GM18517 (cell line): ENCODE measurements at regions not wholly inside any gene's neighbourhood (a gene's known extent, or its start where the extent isn't known, plus 50 kb on each side); places are given as distances from the start of the nearest gene placed in this dataset.
"Not testable (repeated sequence)": the region's sequence is repeated elsewhere in the genome, so short reads cannot be mapped to it uniquely, and the experiment has no call there.

Experiments
- ATAC-seq: cut with Tn5 transposase; IDR thresholded peaks from one replicate; pipeline ENCODE4 v1.9.1; 2021; ENCODE audit warnings: mild to moderate bottlenecking, moderate library complexity; ENCODE audit not compliant: unreplicated experiment

- no peak for ATAC-seq
Measured at GRCh38 chr2:84223191-84223590, 235.9 kb downstream of the SUCLG1 start.

GRCh38 chr2:84221102-84221501, 238.0 kb downstream of the SUCLG1 start:
- not testable (repeated sequence) for ATAC-seq

DNA sequence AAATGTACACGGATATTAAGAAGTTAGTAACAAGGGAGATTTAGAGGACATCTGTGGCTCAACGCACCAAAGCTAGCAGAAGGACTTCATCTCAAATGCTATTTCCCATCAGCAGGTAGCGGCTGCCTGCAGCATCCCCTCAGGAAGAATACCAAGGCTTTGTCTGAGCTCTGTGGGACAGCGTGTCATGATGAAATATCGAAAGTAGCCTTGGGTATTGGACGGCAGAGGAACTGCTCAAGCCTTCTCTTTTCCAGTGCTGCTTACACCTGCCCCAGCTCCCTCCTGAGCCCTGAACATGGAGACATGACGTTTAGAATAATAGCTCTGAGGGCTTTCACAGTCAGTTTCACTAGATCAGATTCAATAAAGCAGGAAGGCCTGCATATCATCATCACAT, 241.6 kb downstream of the SUCLG1 start:
- ATAC-seq = no peak

- ATAC-seq = no peak
Measured at GRCh38 chr2:84214455-84214854, 244.6 kb downstream of the SUCLG1 start.

- ATAC-seq = peak; percentile 88
Measured at GRCh38 chr2:84212611-84213314, 246.3 kb downstream of the SUCLG1 start.

DNA sequence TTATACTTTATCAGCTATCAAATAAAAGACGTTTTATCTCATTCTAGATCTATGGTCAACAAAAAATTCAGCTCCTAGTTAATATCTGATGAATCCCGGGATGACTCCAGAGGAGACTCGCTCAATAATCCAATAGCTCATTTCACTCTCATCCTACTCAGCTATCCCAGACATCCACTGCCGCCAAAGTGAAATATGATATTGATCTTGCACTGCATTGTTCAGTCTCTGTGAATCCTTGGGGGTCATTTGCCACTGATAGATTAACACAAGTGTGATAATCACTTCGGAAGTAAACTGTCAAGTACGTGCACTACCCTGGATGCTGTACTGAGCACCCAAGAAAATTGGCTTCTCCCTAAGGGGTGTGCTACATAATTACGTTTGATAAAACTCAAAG, 249.1 kb downstream of the SUCLG1 start:
- no peak for ATAC-seq

DNA sequence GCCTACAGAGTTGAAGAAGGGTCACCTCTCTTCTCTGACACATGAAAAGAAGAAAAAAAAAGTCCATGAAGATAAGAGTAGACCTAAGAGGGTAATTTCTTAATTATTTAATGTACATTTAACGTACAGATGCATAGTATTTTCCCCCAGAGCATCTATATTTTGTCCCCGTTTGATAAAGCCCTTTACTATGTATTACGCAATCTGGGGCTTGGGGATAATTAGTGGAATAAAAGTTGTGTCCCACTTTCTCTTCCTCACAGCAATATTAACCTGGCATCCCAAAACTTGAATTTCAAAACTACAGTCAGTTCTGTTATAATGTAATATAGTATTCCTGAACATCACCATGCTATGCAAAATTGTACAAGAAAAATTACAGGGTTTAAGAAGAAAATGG, 254.1 kb downstream of the SUCLG1 start:
- no peak for ATAC-seq

DNA sequence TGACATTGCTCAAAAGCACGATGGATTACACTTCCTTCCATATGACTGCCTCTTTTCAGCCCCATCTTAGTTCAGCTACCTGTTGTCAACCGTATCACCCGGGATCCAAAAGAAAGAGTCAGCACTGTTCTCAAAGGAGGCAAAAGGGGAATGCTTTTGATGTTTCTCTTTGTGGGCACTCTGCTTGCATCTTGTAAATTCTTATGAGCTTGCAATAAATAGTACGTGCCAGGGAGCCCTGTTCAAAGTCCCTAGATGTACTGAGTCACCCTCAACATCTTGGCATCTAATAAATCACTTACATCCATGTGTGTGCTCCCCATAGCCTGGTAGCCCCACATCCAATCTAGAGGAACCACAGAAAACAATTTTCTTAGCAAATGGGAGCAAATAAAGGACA, 256.9 kb downstream of the SUCLG1 start:
- no peak for ATAC-seq

- no peak for ATAC-seq
Measured at GRCh38 chr2:84201158-84201557, 257.9 kb downstream of the SUCLG1 start.

GRCh38 chr2:84197901-84198300, 261.2 kb downstream of the SUCLG1 start:
- ATAC-seq = no peak

DNA sequence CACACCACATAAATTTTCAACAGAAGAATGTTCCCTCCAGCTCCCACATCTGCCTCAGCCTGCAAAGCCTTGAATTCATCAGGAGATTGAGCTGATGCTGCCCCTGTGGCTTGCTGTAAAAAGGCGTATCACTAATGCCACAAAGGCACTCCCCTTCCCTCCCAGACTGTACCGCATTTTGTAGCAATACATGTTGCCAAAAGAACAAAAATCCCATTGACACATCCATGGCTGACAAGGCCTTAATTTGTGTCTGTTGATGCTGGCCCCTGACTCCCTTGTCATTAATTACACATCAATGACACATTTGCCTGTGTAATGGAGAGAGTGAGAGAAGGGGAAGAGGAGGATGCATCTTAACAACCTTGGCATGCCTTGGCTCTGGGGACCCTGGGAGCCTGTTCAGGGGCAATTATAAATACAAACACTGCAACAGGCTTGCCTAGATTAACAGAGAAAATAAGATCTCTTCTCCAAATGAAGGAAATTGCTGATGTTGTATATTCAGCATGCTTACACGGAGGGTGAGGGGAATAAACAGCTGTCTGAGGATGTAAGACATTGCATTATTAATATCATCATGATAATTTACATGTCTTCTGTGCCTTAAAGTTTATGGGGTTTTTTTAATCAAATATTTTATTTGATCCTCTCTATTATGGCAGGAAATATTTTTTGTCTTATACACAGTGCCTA, 264.0 kb downstream of the SUCLG1 start:
- ATAC-seq = no peak

- no peak for ATAC-seq
Measured at GRCh38 chr2:84194181-84194580, 264.9 kb downstream of the SUCLG1 start.

DNA sequence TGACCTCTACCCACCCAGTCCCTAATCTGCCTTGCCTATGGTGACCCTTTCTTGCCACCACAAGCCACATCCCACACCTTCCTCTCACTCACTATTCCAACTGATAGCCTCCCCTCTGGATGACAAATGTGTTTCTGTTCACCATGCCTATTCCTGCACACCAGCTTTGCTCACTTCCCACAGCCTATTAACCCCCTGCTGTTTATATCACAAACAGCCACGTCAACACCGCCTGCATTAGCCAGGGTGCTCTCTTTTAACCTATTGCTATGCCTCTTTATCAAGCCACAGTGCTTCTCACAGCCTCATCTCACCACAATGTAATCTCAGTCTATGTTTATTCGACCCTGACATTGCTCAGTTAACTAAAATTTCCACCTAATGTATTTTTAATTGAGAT, 271.8 kb downstream of the SUCLG1 start:
- ATAC-seq = no peak

DNA sequence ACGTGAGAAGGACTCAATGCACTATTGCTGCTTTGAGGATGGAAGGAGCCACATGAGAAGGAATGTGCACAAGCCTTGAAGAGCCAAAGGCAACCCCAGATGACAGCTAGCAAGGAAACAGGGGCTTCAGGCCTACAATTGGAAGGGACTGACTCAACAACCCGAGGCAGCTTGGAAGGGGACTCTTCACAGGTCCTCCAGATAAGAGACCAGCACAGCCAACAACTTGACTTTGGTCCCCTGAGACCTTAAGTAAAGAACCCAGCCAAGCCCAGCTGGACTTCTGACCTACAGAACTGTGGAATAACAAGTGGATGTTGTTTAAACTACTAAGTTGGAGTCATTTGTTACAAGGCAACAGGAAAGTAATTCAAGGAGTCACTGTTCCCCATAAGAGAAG, 277.2 kb downstream of the SUCLG1 start:
- ATAC-seq = no peak

DNA sequence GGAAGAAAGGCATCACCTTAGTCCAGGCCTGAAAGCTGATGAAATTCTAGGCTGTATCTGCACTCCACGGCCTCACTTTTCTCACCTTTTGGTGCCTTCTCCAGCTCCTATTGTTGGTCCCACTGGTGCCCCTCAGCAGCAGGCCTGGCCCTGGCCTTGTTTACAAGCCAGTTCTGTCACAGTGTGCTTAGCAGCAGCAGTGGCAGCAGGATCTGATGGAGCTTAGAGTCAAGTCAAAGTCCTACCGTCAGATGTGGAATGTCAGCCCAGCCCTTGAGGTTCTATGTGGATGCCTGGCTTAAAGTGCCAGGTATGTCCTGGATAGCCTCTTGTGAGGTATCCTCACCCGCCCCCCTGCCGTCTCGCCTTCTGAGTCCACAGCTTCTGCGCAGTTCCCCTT, 281.3 kb downstream of the SUCLG1 start:
- no peak for ATAC-seq

DNA sequence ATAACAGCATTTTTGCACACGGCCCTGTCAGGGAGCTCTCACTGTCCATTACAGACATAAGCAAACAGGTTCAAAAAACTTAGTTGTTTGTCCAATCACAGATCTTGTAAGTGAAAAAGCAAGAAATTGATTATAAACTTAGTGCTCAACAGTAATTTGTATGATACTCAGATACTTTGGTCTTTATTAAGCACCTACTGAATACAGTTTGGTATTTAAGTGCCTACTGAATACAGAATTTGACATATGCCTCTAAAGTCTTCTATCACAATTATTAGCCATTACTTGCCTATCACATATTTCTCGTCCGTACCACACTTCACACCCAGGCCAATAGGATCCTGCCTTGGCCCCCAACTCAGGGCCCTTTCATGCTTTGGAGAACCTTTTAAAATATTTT, 283.1 kb downstream of the SUCLG1 start:
- ATAC-seq = no peak

DNA sequence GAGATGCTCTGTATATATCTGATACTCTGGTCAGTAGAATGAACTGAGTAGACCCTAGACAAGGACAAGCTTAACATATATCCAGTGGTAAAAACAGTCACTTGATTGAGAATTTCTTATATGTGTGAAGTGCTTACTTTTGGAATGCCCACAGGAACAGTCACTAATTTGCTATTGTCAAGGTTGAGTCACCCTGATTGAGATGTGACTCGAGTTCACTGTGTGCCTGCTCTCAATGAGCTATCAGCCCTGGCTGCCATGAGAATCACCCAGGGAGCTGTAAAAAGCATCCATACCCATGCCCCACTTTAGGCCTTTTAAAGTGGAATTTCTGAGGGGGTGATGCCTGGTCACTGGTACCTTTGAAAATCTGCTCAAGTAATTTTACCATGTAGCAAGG, 283.7 kb downstream of the SUCLG1 start:
- no peak for ATAC-seq

DNA sequence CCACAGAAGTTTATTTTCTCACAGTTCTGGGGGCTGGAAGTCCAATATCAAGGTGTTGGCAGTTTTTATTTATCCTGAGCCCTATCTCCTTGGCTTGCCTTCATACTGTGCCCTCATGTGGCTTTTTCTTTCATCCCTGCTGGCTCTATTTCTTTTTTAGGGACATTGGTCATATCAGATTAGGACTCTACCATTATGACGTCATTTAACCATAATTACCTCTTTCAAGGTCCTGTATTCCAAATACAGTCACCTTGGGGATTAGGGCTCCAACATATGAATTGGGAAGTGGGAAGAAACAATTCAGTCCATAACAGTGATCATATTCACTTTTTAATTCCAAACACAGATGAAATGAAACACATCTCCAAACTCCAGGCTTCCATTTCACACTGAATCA, 286.0 kb downstream of the SUCLG1 start:
- ATAC-seq = no peak

- no peak for ATAC-seq
Measured at GRCh38 chr2:84170979-84171378, 288.1 kb downstream of the SUCLG1 start.

GRCh38 chr2:84169871-84170270, 289.2 kb downstream of the SUCLG1 start:
- no peak for ATAC-seq

GRCh38 chr2:84168552-84168951, 290.5 kb downstream of the SUCLG1 start:
- ATAC-seq = not testable (repeated sequence)

DNA sequence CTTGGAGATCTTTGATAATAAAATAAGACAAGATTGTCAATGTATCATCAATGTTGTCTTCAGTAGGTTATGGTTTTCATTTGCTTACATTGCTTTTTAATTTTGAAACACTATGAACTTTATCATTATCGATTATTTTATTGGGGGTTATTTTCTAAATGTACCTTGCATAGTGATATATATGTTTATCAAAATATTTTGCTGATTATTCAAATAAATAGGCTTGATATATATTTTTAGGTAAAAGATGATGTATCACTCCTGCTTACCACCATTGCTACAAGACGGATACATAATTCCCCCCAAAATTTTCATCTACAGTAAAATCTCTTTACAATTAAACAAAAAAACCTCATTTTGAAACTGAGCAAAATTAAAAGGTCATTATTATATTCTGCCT, 293.8 kb downstream of the SUCLG1 start:
- ATAC-seq = no peak

- no peak for ATAC-seq
Measured at GRCh38 chr2:84160453-84160852, 298.6 kb downstream of the SUCLG1 start.
